Esophagus (tissue), 2 donors: ENCODE measurements at regions not wholly inside any gene's neighbourhood (a gene's known extent, or its start where the extent isn't known, plus 50 kb on each side); places are given as distances from the start of the nearest gene placed in this dataset.

ENCODE experiments used
- H3K27ac ChIP-seq, 2 donors: one replicate each; pipeline ENCODE4 v1.5.1; 2013; ENCODE audit warnings: low read depth in 2 of 2, mild to moderate bottlenecking in 2 of 2, inconsistent platforms in 1 of 2, low read length in 1 of 2, moderate library complexity in 1 of 2
- H3K27me3 ChIP-seq, 2 donors: one replicate each; pipeline ENCODE4 v1.6.1; 2013; ENCODE audit warnings: low read length in 2 of 2, control low read depth in 1 of 2, mild to moderate bottlenecking in 1 of 2; ENCODE audit not compliant: insufficient read depth in 2 of 2, control insufficient read depth in 1 of 2
- H3K36me3 ChIP-seq, 2 donors: one replicate each; pipeline ENCODE4 v1.6.1; 2013; ENCODE audit warnings: low read length in 1 of 2; ENCODE audit not compliant: control insufficient read depth in 2 of 2, insufficient read depth in 2 of 2
- H3K4me1 ChIP-seq, 2 donors: one replicate each; pipeline ENCODE4 v1.6.1; 2013; ENCODE audit warnings: low read length in 1 of 2; ENCODE audit not compliant: control insufficient read depth in 2 of 2, insufficient read depth in 2 of 2
- H3K4me3 ChIP-seq, 2 donors: one replicate each; pipeline ENCODE4 v1.5.1; 2013; ENCODE audit warnings: low read length in 2 of 2, mild to moderate bottlenecking in 2 of 2, low read depth in 1 of 2, moderate library complexity in 1 of 2
- H3K9me3 ChIP-seq, 2 donors: one replicate each; pipeline ENCODE4 v1.6.1; 2013; ENCODE audit warnings: mild to moderate bottlenecking in 2 of 2, low read depth in 1 of 2, low read length in 1 of 2, moderate library complexity in 1 of 2; ENCODE audit not compliant: control insufficient read depth in 2 of 2, insufficient read depth in 1 of 2
- WGBS, 2 donors: extraction: QIAGEN DNeasy Blood & Tissue Kit; methylation state at CpG; one replicate each; pipeline ENCODE4 v1.1.7; 2013; 5-methylcytosine and 5-hydroxymethylcytosine counted together
- donor health status: healthy with polysubstance abuse.
- donor health status: Bipolar disorder and iron deficiency.

DNA sequence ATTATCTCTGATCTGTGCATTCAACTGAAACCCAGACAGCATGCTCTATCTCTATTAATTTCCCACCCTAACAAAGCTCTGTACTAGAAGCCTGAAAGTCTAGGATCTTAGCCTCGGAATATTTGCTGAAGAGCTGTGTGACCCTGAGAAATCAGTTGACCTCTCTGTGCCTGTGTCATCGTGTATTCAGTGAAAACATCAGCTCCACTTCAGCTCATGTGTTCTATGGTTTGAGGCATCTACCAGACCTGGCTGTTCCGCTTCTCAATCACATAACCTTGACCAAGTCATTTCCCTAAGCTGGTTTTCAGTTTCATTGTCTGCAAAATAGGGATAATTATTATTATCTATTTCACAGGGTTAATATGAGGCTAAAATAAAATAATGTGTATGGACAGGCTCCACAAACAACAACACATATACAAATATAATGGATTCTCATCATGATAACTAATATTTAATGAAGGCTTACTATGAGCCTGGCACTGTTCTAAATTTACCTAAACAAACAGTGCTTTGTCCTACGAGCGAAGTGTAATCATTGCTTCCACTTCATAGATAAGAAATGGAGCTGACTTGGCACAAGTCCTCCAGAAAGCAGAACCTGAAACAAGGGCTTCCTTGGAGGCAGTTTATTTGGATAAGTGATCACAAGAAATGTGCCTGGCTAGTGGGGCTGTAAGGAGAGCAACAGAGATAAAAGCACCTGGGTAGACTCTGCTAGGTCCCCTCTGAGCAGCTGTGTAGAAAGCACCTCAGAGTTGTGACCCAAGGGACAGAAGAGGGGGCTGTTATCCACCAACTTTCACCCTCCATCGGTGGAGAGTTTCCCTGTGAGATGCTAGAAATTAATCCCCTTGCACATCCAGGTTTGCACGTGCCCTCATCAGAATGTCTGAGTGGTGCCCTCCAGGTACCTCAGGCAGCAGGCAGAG is 356.9 kb downstream of the RAB28 start:
- 36 to 44% methylated on average over 7 of the region's 7 CpGs for WGBS, 2 donors
- H3K9me3 ChIP-seq: no peaks in the 10 kb centered on the region
- H3K27ac ChIP-seq: no peak overlapping the region

DNA sequence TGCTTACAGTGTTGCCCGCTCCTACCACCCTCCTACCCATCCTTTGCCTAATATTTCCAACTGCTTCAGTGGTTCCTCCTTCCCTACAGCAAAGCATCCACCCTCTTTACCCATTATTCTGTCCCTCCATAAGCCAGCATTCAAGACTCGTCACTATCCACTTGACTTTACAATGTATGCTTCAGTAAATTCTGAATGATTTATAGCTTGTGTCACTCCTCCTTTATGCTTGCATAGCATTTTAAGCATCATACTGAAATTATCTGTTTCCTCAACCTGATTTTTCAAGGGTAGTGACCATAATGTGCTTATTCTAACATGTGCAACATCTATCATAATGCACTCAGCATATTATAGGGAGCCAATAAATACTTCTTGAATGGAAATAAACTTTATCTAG is 365.5 kb downstream of the RAB28 start:
- Histone ChIP-seq H3K36me3 (no peaks in the 10 kb centered on the region), H3K9me3 (no peaks in the 10 kb centered on the region), H3K4me3 (no peak overlapping the region), H3K4me1 (no peaks in the 10 kb centered on the region), H3K27me3 (no peaks in the 10 kb centered on the region), H3K27ac (no peak overlapping the region)
- WGBS, 2 donors: 76 to 85% methylated on average over 2 of the region's 2 CpGs

More for the DNA sequence above, 356.9 kb downstream of the RAB28 start:
- Histone ChIP-seq H3K4me1 (no peaks in the 10 kb centered on the region), H3K27me3 (no peaks in the 10 kb centered on the region), H3K36me3 (no peaks in the 10 kb centered on the region), H3K4me3 (no peak overlapping the region)

DNA sequence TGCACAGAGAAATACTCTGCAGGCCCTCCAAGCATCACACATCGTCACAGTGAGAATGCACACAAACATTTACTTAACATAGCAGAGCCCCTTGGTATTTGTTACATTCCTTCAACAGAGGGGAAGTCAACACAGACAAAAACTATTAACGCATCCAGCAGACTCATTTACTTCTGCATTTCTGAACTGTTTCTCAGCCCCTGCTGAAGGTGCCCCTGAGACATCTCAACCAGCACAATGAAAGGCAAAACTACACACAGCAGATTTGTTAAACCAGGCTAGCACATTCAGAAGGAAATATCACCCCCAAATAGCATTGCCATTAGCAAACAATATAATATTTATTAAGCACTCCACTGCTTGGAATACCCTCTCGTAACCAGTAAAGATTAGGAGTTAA is 367.0 kb downstream of the RAB28 start:
- Histone ChIP-seq H3K27ac (no peak overlapping the region), H3K9me3 (no peaks in the 10 kb centered on the region), H3K27me3 (no peaks in the 10 kb centered on the region), H3K36me3 (no peaks in the 10 kb centered on the region), H3K4me1 (no peaks in the 10 kb centered on the region), H3K4me3 (no peak overlapping the region)
- WGBS, 2 donors: 59 to 66% methylated on average over 3 of the region's 3 CpGs

DNA sequence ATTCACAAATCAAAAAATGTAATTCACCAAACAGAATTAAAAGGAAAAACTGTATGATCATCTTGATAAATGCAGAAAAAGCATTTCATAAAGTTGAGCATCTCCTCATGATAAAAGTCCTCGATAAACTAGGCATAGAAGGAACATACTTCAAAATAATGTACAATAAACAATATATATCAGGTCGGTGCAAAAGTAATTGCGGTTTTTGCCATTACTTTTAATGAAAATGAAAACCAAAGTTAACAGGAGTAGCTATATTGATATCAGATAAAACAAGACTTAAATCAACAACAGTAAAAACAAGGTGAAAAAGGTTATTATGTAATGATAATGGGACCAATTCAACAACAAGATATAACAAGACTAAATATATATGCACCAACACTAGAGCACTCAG is 372.1 kb downstream of the RAB28 start:
- H3K9me3 ChIP-seq: peaks cover 0 to 1% of the 10 kb centered on the region in 2 donors
- H3K4me1 ChIP-seq: no peaks in the 10 kb centered on the region
- H3K4me3 ChIP-seq: no peak overlapping the region
- H3K36me3 ChIP-seq: no peaks in the 10 kb centered on the region
- no peak overlapping the region for H3K27ac ChIP-seq
- whole genome bisulfite sequencing, 2 donors: 89 to 93% methylated on average over 3 of the region's 3 CpGs
- no peaks in the 10 kb centered on the region for H3K27me3 ChIP-seq

DNA sequence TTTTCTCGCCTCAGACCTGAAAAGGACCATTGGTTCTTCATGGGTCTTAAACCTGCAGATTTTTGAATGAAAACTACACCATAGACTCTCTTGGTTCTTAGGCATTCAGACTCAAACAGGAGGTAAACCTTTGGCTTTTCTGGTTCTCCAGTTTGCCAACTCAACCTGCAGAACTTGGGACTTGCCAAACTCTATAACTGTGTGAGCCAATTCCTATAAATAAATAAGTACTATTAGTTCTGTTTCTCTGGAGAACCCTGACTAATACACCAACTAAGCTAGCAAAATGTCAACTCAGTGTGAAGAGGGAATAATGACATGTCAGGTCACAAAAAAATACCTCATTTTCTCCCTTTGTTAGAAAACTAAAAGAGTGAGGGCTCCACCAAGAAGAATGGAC is 374.6 kb downstream of the RAB28 start:
- 67 to 75% methylated on average over 1 of the region's 1 CpG for WGBS, 2 donors
- Histone ChIP-seq H3K27me3 (no peaks in the 10 kb centered on the region), H3K36me3 (no peaks in the 10 kb centered on the region), H3K4me1 (no peaks in the 10 kb centered on the region), H3K4me3 (no peak overlapping the region), H3K27ac (no peak overlapping the region), H3K9me3 (peaks cover 0 to 4% of the 10 kb centered on the region in 2 donors)

DNA sequence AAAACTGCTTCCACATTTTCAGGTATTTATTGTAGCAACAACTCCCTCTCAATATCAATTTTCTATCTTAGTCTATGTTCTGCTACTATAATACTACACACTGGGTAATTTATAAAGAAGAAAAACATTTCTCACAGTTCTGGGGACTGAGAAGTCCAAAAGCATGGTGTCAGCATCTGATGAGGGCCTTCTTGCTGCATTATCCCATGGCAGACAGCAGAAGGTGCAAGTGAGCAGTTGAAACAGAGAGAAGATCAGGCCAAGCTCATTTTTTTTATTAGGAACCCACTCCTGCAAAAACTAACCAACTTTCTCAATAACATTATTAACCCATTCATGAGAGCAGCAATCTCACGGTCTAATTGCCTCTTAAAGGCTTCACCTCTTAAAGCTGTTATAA is 376.0 kb downstream of the RAB28 start:
- no peaks in the 10 kb centered on the region for H3K27me3 ChIP-seq
- no peaks in the 10 kb centered on the region for H3K36me3 ChIP-seq
- no peak overlapping the region for H3K27ac ChIP-seq
- no peaks in the 10 kb centered on the region for H3K4me1 ChIP-seq
- H3K4me3 ChIP-seq: no peak overlapping the region
- 88 to 89% methylated on average over 1 of the region's 1 CpG for whole genome bisulfite sequencing, 2 donors
- peaks cover 0 to 4% of the 10 kb centered on the region in 2 donors for H3K9me3 ChIP-seq

DNA sequence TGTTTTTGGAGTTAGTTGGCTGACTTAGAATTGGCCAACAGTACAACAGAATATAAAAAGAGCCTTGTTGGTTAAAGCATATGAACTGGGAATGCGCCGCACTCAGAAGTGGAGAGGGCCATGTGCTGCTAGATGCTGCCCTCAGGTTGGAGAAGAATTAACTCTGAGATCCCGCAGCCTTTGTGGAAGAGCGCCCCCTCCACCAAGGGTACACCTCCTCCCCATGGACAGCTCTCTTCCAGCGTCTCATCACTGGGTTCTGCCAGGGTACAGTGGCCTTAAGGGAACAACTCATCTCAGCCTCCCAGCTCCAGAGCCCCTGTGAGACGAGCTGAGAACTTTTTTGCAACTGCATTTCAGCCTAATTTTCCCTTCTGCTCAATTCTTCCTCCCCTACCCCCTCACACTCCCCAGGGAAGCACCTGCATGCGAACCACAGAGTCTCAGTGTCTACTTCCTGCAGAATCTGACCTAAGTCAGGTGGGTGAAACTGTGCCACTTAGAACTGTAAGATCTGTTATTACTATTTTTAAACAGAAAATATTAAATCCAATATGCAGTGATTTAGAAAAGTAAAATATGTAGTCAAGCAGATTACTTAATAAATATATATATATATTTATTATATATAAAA is 380.6 kb downstream of the RAB28 start:
- no peaks in the 10 kb centered on the region for H3K4me1 ChIP-seq
- H3K27ac ChIP-seq: no peak overlapping the region
- no peaks in the 10 kb centered on the region for H3K36me3 ChIP-seq
- H3K27me3 ChIP-seq: no peaks in the 10 kb centered on the region
- WGBS, 2 donors: 80 to 84% methylated on average over 7 of the region's 7 CpGs
- H3K9me3 ChIP-seq: peaks cover 0 to 4% of the 10 kb centered on the region in 2 donors
- no peak overlapping the region for H3K4me3 ChIP-seq

DNA sequence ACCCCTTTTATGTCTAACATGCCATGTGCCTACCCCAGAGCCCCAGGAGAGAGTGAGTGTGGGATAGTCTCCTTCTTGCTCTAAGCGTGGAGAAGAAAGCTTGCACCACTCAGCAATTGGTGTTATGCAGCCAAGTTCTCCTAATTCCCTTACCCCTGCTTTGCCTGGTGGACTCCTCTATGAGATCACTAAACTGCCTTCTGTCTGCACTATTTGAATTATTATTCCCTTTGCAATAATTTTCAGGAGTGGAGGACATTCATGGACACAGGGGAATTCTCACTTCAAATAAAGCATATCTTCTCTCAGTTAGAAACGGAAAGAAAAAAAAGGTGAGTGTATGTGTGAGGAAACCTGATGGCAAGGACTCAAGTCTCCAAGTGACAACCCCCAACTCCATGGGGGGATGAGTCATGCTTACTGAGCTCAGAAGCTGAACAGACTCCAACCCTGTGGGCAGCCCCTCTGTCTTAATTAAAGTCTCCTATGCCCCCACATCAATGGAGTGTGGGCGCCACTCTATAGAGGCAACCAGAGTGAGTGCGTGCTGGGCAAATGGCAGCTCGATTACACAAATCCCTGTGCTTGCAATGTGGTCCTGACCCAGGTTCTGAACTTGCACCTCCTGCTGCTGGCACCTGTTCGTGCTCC is 381.9 kb downstream of the RAB28 start:
- WGBS, 2 donors: 86 to 87% methylated on average over 6 of the region's 6 CpGs
- H3K27me3 ChIP-seq: no peaks in the 10 kb centered on the region
- H3K27ac ChIP-seq: no peak overlapping the region
- H3K4me1 ChIP-seq: no peaks in the 10 kb centered on the region
- H3K36me3 ChIP-seq: no peaks in the 10 kb centered on the region
- peaks cover 0 to 4% of the 10 kb centered on the region in 2 donors for H3K9me3 ChIP-seq
- no peak overlapping the region for H3K4me3 ChIP-seq

DNA sequence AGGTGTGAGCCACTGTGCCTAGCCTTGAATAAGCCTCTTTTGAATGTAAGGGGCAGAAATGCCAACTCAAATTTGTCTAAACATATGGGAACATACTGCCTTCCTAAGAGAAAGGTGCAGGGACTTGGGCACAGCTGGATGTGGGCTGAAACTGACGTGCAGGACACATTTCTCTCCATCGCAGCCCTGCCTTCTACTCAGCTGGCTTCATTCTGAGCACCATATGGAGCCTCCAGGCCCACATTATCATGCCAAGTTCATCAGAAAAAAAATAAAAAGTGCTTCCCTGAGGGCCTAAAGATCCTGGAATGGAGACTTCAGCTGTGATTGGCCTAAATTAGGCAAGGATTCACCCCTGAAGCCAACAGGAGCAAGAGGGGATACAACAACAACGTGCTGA is 386.2 kb downstream of the RAB28 start:
- WGBS, 2 donors: 78 to 86% methylated on average over 3 of the region's 3 CpGs
- Histone ChIP-seq H3K4me3 (no peak overlapping the region), H3K27ac (no peak overlapping the region), H3K27me3 (no peaks in the 10 kb centered on the region), H3K36me3 (no peaks in the 10 kb centered on the region), H3K9me3 (no peaks in the 10 kb centered on the region), H3K4me1 (peaks cover 0 to 3% of the 10 kb centered on the region in 2 donors)
